ENCODE measurements at regions not wholly inside any gene's neighbourhood (a gene's known extent, or its start where the extent isn't known, plus 50 kb on each side); places are given as distances from the start of the nearest gene placed in this dataset.

GRCh38 chr12:27382924-27383323, 50.3 kb downstream of the BMAL2 start:
- DNase-seq, result no peak

GRCh38 chr12:27383429-27384260, 51.0 kb downstream of the BMAL2 start:
- peak; percentile 72 for DNase-seq

GRCh38 chr12:27384261-27384590, 51.6 kb downstream of the BMAL2 start:
- DNase-seq, result no peak

- no peak for DNase-seq
Observed at GRCh38 chr12:27385766-27386564, 53.3 kb downstream of the BMAL2 start.

GRCh38 chr12:27387473-27387872, 54.8 kb downstream of the BMAL2 start:
- no peak for DNase-seq

GRCh38 chr12:27388650-27389049, 56.0 kb downstream of the BMAL2 start:
- DNase-seq, result no peak

- DNase-seq, result no peak
Observed at GRCh38 chr12:27394676-27395075, 51.9 kb upstream of the SMCO2 start.

- no peak for DNase-seq
Observed at GRCh38 chr12:27396216-27396815, 50.2 kb upstream of the SMCO2 start.
